ENCODE measurements at regions not wholly inside any gene's neighbourhood (a gene's known extent, or its start where the extent isn't known, plus 50 kb on each side); places are given as distances from the start of the nearest gene placed in this dataset.

DNA sequence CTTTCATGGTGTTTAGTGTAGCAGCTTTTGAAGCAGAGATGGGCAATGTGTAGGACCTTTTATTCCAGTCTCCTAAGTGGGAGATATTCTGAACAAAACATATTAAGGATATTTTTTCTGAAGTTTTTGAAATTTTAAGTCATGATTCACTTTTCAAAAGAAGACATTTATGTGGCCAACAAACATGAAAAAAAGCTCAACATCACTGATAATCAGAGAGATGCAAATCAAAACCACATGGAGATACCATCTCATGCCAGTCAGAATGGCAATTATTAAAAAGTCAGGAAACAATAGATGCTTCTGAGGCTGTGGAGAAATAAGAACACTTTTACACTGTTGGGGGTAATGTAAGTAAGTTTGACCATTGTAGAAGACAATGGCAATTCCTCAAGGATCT lies 76.0 kb downstream of the FAT4 start:
- TF ChIP-seq POLR2A (IDR thresholded peaks at IDR 0.05; ENCODE audit: low read depth, low read length) (no peak), POLR2AphosphoS5 (IDR thresholded peaks at IDR 0.05; ENCODE audit: low read depth, low read length) (no peak), TAF1 (IDR thresholded peaks at IDR 0.05; ENCODE audit: low read depth, low read length) (no peak), SPI1 (IDR thresholded peaks at IDR 0.05; ENCODE audit: low read depth, low read length) (no peak)
